ENCODE measurements at regions not wholly inside any gene's neighbourhood (a gene's known extent, or its start where the extent isn't known, plus 50 kb on each side); places are given as distances from the start of the nearest gene placed in this dataset.

GRCh38 chr13:112244495-112245177 is 131.5 kb upstream of the SPACA7 start:
- no peak for DNase-seq
- no peak for TF ChIP-seq CTCF (IDR thresholded peaks at IDR 0.05; ENCODE audit: low read depth, low read length)
- Histone ChIP-seq H3K4me3 (ENCODE audit: low read depth, low read length) (no peak overlapping the region), H3K4me1 (no peaks in the 10 kb centered on the region), H3K27me3 (peaks cover 76% of the 10 kb centered on the region), H3K9me3 (no peaks in the 10 kb centered on the region), H3K36me3 (no peaks in the 10 kb centered on the region)

GRCh38 chr13:112245179-112245724 is 130.9 kb upstream of the SPACA7 start:
- Histone ChIP-seq H3K27me3 (peaks cover 78% of the 10 kb centered on the region), H3K4me3 (ENCODE audit: low read depth, low read length) (no peak overlapping the region), H3K9me3 (no peaks in the 10 kb centered on the region), H3K4me1 (no peaks in the 10 kb centered on the region), H3K36me3 (no peaks in the 10 kb centered on the region)
- no peak for DNase-seq
- TF ChIP-seq CTCF (IDR thresholded peaks at IDR 0.05; ENCODE audit: low read depth, low read length), result no peak

- no peaks in the 10 kb centered on the region for H3K36me3 ChIP-seq
Measured at GRCh38 chr13:112245989-112246388, 130.2 kb upstream of the SPACA7 start.

GRCh38 chr13:112246731-112247470 is 129.3 kb upstream of the SPACA7 start:
- Histone ChIP-seq H3K36me3 (no peaks in the 10 kb centered on the region), H3K27me3 (peaks cover 81% of the 10 kb centered on the region), H3K9me3 (no peaks in the 10 kb centered on the region), H3K4me1 (no peaks in the 10 kb centered on the region), H3K4me3 (ENCODE audit: low read depth, low read length) (no peak overlapping the region)
- DNase-seq, result no peak
- no peak for TF ChIP-seq CTCF (IDR thresholded peaks at IDR 0.05; ENCODE audit: low read depth, low read length)

More at GRCh38 chr13:112245989-112246388, 130.2 kb upstream of the SPACA7 start:
- Histone ChIP-seq H3K27me3 (peaks cover 81% of the 10 kb centered on the region), H3K4me1 (no peaks in the 10 kb centered on the region), H3K4me3 (ENCODE audit: low read depth, low read length) (no peak overlapping the region), H3K9me3 (no peaks in the 10 kb centered on the region)
- TF ChIP-seq CTCF (IDR thresholded peaks at IDR 0.05; ENCODE audit: low read depth, low read length), result no peak
- DNase-seq, result no peak

- Histone ChIP-seq H3K9me3 (no peaks in the 10 kb centered on the region), H3K4me1 (no peaks in the 10 kb centered on the region), H3K36me3 (no peaks in the 10 kb centered on the region), H3K27me3 (peaks cover 81% of the 10 kb centered on the region), H3K4me3 (ENCODE audit: low read depth, low read length) (no peak overlapping the region)
- DNase-seq, result no peak
- no peak for TF ChIP-seq CTCF (IDR thresholded peaks at IDR 0.05; ENCODE audit: low read depth, low read length)
Measured at GRCh38 chr13:112247471-112248405, 128.4 kb upstream of the SPACA7 start.
